SW 1271 (cell line): ENCODE measurements at regions not wholly inside any gene's neighbourhood (a gene's known extent, or its start where the extent isn't known, plus 50 kb on each side); places are given as distances from the start of the nearest gene placed in this dataset.

Experiments used
- DNase-seq, 2 experiments: peaks; one replicate each; lab custom pipeline; 2025; lab: John Stamatoyannopoulos, UW

DNA sequence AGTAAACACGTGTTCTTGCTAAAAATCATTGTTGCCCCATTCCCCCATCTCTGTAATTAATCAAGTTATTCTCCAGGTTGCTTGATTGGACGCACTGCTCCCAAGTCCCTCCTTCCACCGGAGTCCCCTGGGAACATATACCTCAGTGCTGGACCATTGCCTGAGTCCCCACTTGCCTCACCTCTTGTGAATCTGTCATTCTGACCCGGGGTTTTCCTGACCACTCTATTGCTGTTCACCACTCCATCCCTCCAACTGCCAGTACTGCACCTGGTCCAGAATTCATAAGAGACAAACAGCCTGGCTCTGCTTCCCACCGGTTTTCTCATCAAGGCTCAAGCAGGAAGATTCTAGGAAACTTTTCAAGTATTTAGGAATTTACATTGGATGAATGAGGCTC, 555.9 kb downstream of the VRK1 start:
- no peak for DNase-seq

GRCh38 chr14:97354119-97354722, 557.0 kb downstream of the VRK1 start:
- DNase-seq = no peak

GRCh38 chr14:97359341-97359740, 562.2 kb downstream of the VRK1 start:
- no peak for DNase-seq

- no peak for DNase-seq
These were observed 564.0 kb downstream of the VRK1 start for GRCh38 chr14:97361181-97361580.

DNA sequence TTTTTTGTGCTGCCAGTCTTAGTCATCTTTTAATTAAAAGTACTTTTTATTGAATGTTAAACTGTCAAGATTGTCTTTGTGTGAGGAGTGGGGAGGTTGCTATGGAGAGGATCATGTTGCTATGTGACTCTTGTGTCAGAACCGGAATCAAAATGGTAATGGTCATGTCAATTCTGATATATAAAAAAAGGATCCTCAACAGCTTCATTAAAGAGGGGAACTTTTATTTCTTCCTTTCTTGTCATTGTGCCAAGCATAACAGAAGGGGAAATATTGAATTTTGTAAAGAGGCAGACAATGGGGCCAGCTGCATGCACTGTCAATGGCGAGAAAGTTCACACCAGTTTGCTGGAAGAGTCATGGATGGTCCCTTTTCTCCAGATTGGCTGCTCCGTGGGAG, 564.8 kb downstream of the VRK1 start:
- DNase-seq = no peak

DNA sequence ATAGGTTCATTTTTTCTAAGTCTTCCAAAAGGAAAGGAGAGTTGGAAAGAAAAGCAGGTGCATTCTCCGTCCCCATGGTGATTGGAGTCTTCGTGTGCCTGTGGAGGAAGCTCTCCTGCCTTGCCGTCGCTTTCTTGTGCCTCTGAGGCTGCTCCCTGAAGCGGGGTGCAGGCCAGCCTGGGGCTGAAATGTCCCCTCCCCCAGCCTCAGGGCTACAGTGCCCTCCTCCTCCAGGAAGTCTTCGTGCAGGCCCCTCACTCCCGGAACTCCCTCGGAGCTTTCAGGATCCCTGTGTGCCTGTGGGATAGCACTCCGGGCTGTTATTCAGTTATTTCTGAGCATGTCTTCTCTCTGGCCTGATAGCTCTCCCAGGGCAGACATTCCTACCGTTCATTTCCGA, 569.2 kb downstream of the VRK1 start:
- DNase-seq = no peak

GRCh38 chr14:97367278-97367677, 570.1 kb downstream of the VRK1 start:
- no peak for DNase-seq

GRCh38 chr14:97368049-97368448, 570.9 kb downstream of the VRK1 start:
- no peak for DNase-seq

- no peak for DNase-seq
These were observed 571.9 kb downstream of the VRK1 start for GRCh38 chr14:97368900-97369564.

GRCh38 chr14:97369901-97370300, 572.7 kb downstream of the VRK1 start:
- no peak for DNase-seq

DNA sequence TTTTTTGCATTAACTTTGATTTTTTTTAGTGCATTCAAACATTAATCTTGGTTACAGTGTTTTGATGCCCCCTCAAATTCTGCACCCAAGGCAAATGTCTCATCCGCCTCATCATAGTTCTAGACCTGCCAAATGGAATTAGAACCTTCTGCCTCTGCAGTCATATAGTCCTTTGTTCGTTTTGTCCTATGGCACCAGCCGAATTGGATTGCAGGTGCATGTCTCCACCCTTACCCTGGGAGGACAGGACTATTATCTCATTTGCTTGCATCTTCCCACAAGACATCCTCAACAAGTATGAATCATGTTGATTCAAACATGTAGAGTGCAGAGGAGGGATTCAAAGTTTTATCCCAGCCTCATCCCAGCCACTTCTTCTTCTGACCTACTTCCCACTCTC, 579.1 kb downstream of the VRK1 start:
- DNase-seq = no peak

DNA sequence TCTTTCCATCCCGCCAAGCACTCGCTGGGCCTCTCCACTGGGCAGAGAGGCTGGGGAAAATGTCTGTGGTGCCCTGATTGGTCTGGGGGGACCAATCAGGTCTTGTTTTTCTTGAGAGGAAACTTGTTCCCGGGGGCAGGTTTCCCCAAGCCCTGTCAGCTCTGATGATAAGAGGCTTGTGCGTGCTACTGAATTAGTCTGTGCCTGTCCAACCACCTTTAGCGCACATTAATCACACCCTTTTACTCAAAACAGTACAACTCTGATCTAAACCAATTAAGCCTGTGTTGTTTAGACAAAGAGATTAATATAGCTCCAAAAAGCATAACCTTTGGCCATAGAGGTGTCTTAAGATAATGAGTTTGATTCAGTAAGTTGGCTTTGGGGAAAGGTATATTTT, 580.4 kb downstream of the VRK1 start:
- no peak for DNase-seq

DNA sequence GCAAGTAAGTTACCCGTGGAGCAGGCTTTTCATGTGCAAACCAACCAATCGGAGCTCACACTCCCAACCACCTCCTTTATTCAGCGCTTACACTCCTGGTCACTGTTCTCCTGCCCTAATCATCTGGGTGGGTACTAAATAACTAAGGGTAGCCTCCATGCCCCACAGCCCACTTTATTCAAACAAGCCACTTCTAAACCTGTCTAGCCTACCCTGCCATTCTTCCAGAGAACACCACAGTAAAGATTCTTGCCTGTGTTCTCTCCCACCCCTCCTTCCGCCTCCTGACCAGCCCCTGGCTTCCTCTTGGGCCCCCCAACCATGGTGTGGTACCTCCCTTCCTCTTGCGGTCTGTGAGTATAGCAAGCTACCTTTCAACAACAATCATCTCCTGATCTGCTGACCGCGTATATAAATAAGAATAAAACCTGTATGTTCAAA, 581.9 kb downstream of the VRK1 start:
- no peak for DNase-seq

DNA sequence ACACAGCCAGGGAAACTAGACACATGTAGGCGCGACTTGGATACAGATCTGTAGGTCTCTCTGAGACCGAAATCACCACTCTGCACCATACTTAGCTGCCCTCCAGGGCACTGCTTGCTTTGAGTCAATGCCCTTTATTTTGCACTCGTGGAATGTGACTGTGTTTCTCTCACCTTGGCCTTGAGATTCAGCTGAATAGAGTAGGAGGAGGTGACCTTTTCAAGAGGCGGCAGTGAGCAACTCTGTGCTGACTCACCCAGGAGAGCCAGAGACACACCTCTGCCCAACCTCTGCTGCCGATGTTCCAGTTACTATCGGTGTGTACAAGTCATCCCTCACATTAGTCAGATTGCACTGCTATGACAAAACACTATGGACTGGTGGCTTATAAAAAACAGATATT, 583.4 kb downstream of the VRK1 start:
- no peak for DNase-seq

- DNase-seq = no peak
These were observed 584.1 kb downstream of the VRK1 start for GRCh38 chr14:97381309-97381708.

- no peak for DNase-seq
These were observed 585.5 kb downstream of the VRK1 start for GRCh38 chr14:97382616-97383226.

GRCh38 chr14:97385727-97386126, 588.5 kb downstream of the VRK1 start:
- no peak for DNase-seq

- DNase-seq = no peak
These were observed 590.2 kb downstream of the VRK1 start for GRCh38 chr14:97387252-97387874.

DNA sequence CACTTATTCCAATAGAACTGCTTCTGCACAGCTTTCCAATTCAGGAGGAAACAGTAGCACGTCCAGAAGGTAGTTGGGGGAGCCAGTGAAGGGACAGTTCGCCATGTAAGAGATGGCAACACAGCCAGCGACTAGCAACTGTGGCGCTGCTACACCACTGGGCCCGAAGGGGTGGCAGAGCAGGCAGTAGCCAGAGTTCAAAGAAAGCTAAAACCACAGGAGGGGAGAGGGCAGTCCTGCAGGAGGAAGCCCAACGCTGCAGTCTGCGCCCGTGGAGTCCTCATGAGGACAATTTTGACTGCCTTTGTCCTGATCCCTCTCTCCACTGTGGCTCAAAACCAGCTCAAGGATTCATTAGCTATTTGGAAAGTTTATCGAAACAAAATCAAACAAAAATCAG, 591.2 kb downstream of the VRK1 start:
- DNase-seq = no peak

DNA sequence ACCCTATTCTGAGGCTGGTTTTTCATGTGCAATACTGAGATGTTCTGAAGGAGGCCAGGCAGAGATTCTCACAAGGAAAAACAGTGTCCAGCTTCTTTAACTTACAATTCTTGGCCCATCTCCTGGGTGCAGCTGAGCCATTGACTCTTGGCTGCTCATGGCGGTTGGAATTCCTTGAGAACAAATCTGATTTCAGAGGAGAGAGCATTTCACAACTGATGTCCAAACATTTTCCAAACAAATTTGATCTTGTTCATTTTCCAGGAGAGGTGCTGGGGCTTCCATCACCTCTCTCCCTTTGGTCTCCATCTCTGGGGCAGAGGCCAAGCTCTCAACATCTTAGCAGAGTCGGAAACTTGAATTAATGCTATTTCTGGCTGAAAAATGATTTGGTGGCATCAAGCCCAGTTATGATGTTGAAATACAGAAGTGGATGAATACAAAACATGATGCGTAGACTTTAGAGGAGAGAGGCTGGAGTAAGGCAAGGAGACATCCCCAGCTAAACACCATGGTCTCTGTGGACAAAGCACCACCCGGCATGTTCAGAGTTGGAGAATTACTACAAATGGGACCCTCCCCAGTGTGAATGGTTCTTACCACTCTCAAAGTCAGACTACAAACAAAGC, 593.0 kb downstream of the VRK1 start:
- DNase-seq = no peak

DNA sequence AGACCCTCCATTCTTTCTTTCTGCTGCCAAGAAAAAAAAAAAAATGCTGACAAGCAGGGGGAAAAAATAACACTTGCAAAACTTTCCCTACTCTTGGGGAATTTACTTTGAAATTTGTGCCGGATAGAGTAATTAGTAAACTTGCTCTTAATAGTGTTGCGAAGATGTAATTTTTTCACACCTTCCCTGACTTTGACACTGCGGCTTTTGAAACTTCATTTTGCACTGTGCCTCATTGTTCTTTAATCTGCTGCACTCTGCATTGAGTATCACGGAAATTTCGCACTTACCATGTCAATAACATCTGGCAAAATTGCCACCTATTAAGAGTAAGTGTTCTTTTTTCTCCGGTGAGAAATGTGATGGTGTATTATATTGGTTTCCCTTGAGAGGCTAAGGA, 596.1 kb downstream of the VRK1 start:
- no peak for DNase-seq

- no peak for DNase-seq
These were observed 597.9 kb downstream of the VRK1 start for GRCh38 chr14:97395068-97395467.

GRCh38 chr14:97401714-97402113, 604.5 kb downstream of the VRK1 start:
- no peak for DNase-seq
